ENCODE measurements at regions not wholly inside any gene's neighbourhood (a gene's known extent, or its start where the extent isn't known, plus 50 kb on each side); places are given as distances from the start of the nearest gene placed in this dataset.

DNA sequence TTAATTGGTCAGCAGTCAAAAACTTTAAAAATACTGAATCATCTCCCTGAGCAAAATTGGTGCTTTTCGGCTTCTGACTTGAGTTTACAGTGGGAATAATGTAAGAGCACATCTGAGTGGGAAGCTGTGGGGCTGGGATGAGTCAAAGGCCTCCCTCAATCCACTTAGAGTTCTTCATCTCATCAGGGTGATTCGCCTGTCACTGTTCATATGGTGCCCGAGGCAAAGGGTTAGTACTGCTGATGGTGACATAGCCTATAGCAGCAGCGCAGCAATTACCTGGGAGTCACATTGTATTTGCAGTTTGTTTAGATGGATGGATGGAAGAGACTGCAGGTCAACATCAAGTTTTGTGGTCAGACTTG, 113.8 kb upstream of the ZNF608 start:
- 83% methylated on average over 4 of the region's 4 CpGs for WGBS

DNA sequence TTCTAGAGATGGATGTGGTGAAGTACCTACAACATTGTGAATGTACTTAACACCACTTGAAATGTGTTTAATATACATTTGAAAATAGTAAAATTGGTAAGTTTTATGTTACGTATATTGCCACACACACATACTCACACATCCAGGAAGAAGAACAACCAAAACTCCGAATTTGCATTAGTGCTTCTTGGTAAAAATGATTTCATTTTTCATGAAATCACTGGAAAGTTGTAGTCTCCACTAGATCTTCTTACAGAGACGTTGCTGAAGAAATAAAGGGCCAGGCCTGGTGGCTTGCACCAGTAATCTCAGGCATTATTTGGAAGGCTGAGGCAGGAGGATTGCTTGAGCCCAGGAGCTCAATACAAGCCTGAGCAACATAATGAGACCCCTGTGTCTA, 118.6 kb upstream of the ZNF608 start:
- Histone ChIP-seq H3K4me1 (peaks cover 10% of the 10 kb centered on the region), H3K4me3 (no peak overlapping the region), H3K36me3 (no peaks in the 10 kb centered on the region), H3K9me3 (no peaks in the 10 kb centered on the region), H3K27ac (no peak overlapping the region), H3K27me3 (no peaks in the 10 kb centered on the region)
- TF ChIP-seq, protein P1, sequence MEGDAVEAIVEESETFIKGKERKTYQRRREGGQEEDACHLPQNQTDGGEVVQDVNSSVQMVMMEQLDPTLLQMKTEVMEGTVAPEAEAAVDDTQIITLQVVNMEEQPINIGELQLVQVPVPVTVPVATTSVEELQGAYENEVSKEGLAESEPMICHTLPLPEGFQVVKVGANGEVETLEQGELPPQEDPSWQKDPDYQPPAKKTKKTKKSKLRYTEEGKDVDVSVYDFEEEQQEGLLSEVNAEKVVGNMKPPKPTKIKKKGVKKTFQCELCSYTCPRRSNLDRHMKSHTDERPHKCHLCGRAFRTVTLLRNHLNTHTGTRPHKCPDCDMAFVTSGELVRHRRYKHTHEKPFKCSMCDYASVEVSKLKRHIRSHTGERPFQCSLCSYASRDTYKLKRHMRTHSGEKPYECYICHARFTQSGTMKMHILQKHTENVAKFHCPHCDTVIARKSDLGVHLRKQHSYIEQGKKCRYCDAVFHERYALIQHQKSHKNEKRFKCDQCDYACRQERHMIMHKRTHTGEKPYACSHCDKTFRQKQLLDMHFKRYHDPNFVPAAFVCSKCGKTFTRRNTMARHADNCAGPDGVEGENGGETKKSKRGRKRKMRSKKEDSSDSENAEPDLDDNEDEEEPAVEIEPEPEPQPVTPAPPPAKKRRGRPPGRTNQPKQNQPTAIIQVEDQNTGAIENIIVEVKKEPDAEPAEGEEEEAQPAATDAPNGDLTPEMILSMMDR (IDR thresholded peaks at IDR 0.05): no peak
- TF ChIP-seq EP300 (IDR thresholded peaks at IDR 0.05) (no peak), POLR2A (IDR thresholded peaks at IDR 0.05) (no peak), POLR2AphosphoS5 (IDR thresholded peaks at IDR 0.05) (no peak)
- no peak for DNase-seq (ENCODE audit: low spot score in 2 of 2)
- 93% methylated on average over 3 of the region's 3 CpGs for WGBS

More for the DNA sequence above, 113.8 kb upstream of the ZNF608 start:
- Histone ChIP-seq H3K4me1 (no peaks in the 10 kb centered on the region), H3K9me3 (no peaks in the 10 kb centered on the region), H3K27ac (no peak overlapping the region), H3K36me3 (no peaks in the 10 kb centered on the region), H3K27me3 (no peaks in the 10 kb centered on the region), H3K4me3 (no peak overlapping the region)
- TF ChIP-seq, protein P1 (IDR thresholded peaks at IDR 0.05): no peak
- TF ChIP-seq POLR2A (IDR thresholded peaks at IDR 0.05) (no peak), EP300 (IDR thresholded peaks at IDR 0.05) (no peak), POLR2AphosphoS5 (IDR thresholded peaks at IDR 0.05) (no peak)
- DNase-seq (ENCODE audit: low spot score in 2 of 2): no peak

DNA sequence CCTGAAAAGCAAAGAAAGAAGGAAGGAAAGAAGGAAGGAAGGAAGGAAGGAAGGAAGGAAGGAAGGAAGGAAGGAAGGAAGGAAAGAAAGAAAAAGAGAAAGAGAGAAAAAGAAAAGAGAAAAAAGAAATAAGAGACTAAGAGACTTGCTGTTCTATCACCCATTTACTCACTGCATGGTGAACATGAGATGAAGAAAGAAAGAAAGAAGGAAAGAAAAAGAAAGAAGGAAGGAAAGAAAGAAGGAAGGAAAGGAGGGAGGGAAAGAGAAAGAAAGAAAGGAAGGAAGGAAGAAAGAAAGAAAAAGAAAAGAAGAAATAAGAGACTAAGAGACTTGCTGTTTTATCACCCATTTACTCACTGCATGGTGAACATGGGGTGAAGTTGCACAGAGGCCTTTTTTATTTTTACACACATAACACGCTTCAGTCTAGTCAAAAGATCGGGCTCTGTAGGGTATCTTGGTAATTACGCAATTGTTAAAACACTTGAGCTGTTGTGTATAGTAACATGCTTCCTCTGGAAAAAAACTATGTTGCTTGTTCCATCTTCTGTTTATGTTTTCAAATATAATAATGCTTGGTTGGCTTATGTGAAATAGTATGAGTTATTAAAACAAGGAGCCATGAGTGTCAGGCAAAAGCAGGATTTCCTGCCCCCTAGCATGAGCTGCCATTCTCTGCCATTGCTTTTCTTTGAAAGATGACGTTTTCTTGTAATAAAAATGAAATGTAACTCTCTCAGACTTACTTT, 119.3 kb upstream of the ZNF608 start:
- Histone ChIP-seq H3K4me1 (peaks cover 15% of the 10 kb centered on the region), H3K9me3 (no peaks in the 10 kb centered on the region), H3K4me3 (no peak overlapping the region), H3K27me3 (no peaks in the 10 kb centered on the region), H3K36me3 (no peaks in the 10 kb centered on the region), H3K27ac (peak overlapping the region; percentile 27)
- DNase-seq (ENCODE audit: low spot score in 2 of 2): no peak
- 71% methylated on average over 4 of the region's 4 CpGs for WGBS
- TF ChIP-seq EP300 (IDR thresholded peaks at IDR 0.05) (no peak), POLR2A (IDR thresholded peaks at IDR 0.05) (no peak), POLR2AphosphoS5 (IDR thresholded peaks at IDR 0.05) (no peak)
- TF ChIP-seq, protein P1 (IDR thresholded peaks at IDR 0.05): no peak

DNA sequence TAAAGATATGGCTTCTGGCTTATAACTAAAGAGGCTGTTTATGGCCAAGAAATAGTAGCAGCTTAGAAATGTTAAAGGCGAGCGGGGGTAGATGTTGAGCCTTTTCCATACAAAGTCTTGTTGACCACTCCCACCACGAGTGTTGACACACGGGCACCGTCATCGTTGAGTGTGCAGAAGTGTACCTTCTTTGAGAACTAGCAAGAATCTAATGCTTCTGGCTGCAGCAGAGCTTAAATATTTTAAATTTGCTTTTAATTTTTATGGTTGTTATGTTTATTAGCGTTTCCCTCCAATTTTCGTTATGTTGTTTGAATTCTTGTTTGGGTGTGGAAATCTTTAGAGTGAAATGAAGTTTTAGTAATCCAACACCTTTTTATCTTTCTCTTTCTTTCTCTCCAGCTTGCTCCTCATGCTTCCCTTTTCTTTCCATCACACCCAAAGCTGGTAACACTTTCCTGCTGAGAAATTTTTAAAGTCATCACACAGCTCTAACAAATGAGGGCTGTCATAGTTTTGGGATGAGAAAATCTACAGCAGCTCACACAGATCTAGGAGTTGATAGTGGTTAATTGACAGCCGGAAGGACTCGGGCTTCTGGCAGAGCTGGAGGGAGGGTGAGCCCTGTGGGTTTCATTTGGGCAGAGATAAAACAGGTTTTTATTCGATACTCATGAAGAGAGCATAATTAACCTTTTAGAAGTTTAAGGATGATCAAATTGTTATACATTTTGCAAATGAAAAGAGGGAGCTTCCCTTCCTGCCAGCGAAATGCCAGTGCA, 120.1 kb upstream of the ZNF608 start:
- TF ChIP-seq EP300 (IDR thresholded peaks at IDR 0.05) (no peak), POLR2A (IDR thresholded peaks at IDR 0.05) (no peak), POLR2AphosphoS5 (IDR thresholded peaks at IDR 0.05) (no peak)
- TF ChIP-seq, protein P1 (IDR thresholded peaks at IDR 0.05): no peak
- Histone ChIP-seq H3K4me1 (peaks cover 17% of the 10 kb centered on the region), H3K9me3 (no peaks in the 10 kb centered on the region), H3K36me3 (no peaks in the 10 kb centered on the region), H3K4me3 (no peak overlapping the region), H3K27me3 (no peaks in the 10 kb centered on the region), H3K27ac (peak overlapping the region; percentile 27)
- no peak for DNase-seq (ENCODE audit: low spot score in 2 of 2)
- WGBS: 48% methylated on average over 12 of the region's 12 CpGs

DNA sequence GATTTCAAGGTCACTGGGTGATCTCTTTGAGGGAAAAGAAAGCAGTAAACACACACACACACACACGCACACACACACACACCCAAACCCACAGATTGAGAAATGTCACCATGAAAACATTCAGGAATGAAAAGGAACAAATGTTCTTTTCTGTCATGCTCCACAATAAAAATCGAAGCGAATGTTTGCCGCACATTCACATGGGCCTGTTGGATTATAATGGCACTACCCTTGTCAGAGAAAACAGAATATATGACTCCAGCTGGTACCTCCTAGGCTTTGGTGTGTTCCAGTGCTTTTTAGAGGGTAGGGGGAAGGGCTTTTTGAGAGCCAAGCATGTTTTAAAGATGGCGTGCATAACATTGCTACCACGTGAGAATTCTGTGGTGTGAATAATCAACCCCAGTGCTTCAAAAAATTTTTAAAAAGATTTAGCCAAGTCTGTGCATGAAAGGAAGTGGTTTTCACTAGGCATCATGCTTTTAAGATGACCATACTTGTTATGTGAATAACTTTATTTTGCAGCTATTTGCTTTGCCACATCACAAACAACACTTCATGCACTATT, 120.8 kb upstream of the ZNF608 start:
- no peak for DNase-seq (ENCODE audit: low spot score in 2 of 2)
- no peak overlapping the region for H3K4me3 ChIP-seq
- WGBS: 57% methylated on average over 6 of the region's 6 CpGs
- no peaks in the 10 kb centered on the region for H3K36me3 ChIP-seq
- H3K27me3 ChIP-seq: no peaks in the 10 kb centered on the region
- H3K27ac ChIP-seq: peak overlapping the region; percentile 27
- peaks cover 17% of the 10 kb centered on the region for H3K4me1 ChIP-seq
- no peaks in the 10 kb centered on the region for H3K9me3 ChIP-seq
- TF ChIP-seq EP300 (IDR thresholded peaks at IDR 0.05) (no peak), POLR2A (IDR thresholded peaks at IDR 0.05) (no peak), POLR2AphosphoS5 (IDR thresholded peaks at IDR 0.05) (no peak)
- TF ChIP-seq, protein P1 (IDR thresholded peaks at IDR 0.05): no peak

Measured in suprapubic skin (tissue), 4 donors.